ENCODE measurements at regions not wholly inside any gene's neighbourhood (a gene's known extent, or its start where the extent isn't known, plus 50 kb on each side); places are given as distances from the start of the nearest gene placed in this dataset.

GRCh38 chr18:72436401-72436800 is 107.7 kb downstream of the CBLN2 start:
- H4K8ac ChIP-seq (ENCODE audit: low read length) = no peak overlapping the region

GRCh38 chr18:72433756-72434155 is 110.4 kb downstream of the CBLN2 start:
- Histone ChIP-seq H3K27ac (ENCODE audit: low read length, poor library complexity, severe bottlenecking) (no peak overlapping the region), H3K36me3 (ENCODE audit: control insufficient read depth in 1 of 2, insufficient read depth in 2 of 2, low read depth in 1 of 2, low read length in 2 of 2) (no peaks in the 10 kb centered on the region), H4K8ac (ENCODE audit: low read length) (no peak overlapping the region), H3K23ac (ENCODE audit: low read length in 2 of 2) (no peak overlapping the region), H3K9me3 (ENCODE audit: control insufficient read depth, low read length) (no peaks in the 10 kb centered on the region), H2AFZ (ENCODE audit: low read depth, low read length) (no peak overlapping the region), H3K4me3 (ENCODE audit: insufficient read depth in 1 of 2, low read depth in 1 of 2, low read length in 2 of 2) (no peak overlapping the region), H2BK15ac (ENCODE audit: low read depth, poor library complexity, severe bottlenecking) (no peak overlapping the region), H2BK5ac (ENCODE audit: low read depth, low read length, poor library complexity, severe bottlenecking) (no peak overlapping the region), H3K4ac (ENCODE audit: low read depth in 1 of 2, low read length in 2 of 2) (no peak overlapping the region), H3K14ac (ENCODE audit: low read length in 2 of 2) (no peak overlapping the region), H3K79me1 (replicated peaks; ENCODE audit: low read length, poor library complexity, severe bottlenecking) (no peaks in the 10 kb centered on the region), H3K18ac (ENCODE audit: low read depth in 1 of 2, low read length in 2 of 2) (no peak overlapping the region), H3K9ac (ENCODE audit: low read length) (no peak overlapping the region), H4K91ac (ENCODE audit: low read length) (no peak overlapping the region), H2AK5ac (ENCODE audit: low read length, severe bottlenecking) (no peak overlapping the region), H3K27me3 (ENCODE audit: control insufficient read depth in 1 of 2, insufficient read depth in 1 of 2, low read length in 2 of 2) (no peaks in the 10 kb centered on the region), H2BK120ac (ENCODE audit: low read depth, low read length) (no peak overlapping the region), H3K4me1 (ENCODE audit: control insufficient read depth, insufficient read depth, low read depth, low read length) (no peaks in the 10 kb centered on the region), H2BK12ac (ENCODE audit: low read length in 2 of 2) (no peak overlapping the region), H3K4me2 (ENCODE audit: low read length, poor library complexity, severe bottlenecking) (no peak overlapping the region)
- WGBS = 84% methylated on average over 5 of the region's 5 CpGs
- DNase-seq = no peak

More at GRCh38 chr18:72436401-72436800, 107.7 kb downstream of the CBLN2 start:
- Histone ChIP-seq H4K91ac (ENCODE audit: low read length) (no peak overlapping the region), H3K79me1 (replicated peaks; ENCODE audit: low read length, poor library complexity, severe bottlenecking) (no peaks in the 10 kb centered on the region), H2AK5ac (ENCODE audit: low read length, severe bottlenecking) (no peak overlapping the region), H3K14ac (ENCODE audit: low read length in 2 of 2) (no peak overlapping the region), H3K4me3 (ENCODE audit: insufficient read depth in 1 of 2, low read depth in 1 of 2, low read length in 2 of 2) (no peak overlapping the region), H3K4me1 (ENCODE audit: control insufficient read depth, insufficient read depth, low read depth, low read length) (no peaks in the 10 kb centered on the region), H3K18ac (ENCODE audit: low read depth in 1 of 2, low read length in 2 of 2) (no peak overlapping the region), H3K4ac (ENCODE audit: low read depth in 1 of 2, low read length in 2 of 2) (no peak overlapping the region), H2AFZ (ENCODE audit: low read depth, low read length) (no peak overlapping the region), H3K23ac (ENCODE audit: low read length in 2 of 2) (no peak overlapping the region), H3K27ac (ENCODE audit: low read length, poor library complexity, severe bottlenecking) (no peak overlapping the region), H3K36me3 (ENCODE audit: control insufficient read depth in 1 of 2, insufficient read depth in 2 of 2, low read depth in 1 of 2, low read length in 2 of 2) (no peaks in the 10 kb centered on the region), H3K9me3 (ENCODE audit: control insufficient read depth, low read length) (no peaks in the 10 kb centered on the region), H3K9ac (ENCODE audit: low read length) (no peak overlapping the region), H2BK5ac (ENCODE audit: low read depth, low read length, poor library complexity, severe bottlenecking) (no peak overlapping the region), H3K4me2 (ENCODE audit: low read length, poor library complexity, severe bottlenecking) (no peak overlapping the region), H2BK120ac (ENCODE audit: low read depth, low read length) (no peak overlapping the region), H2BK15ac (ENCODE audit: low read depth, poor library complexity, severe bottlenecking) (no peak overlapping the region), H2BK12ac (ENCODE audit: low read length in 2 of 2) (no peak overlapping the region), H3K27me3 (ENCODE audit: control insufficient read depth in 1 of 2, insufficient read depth in 1 of 2, low read length in 2 of 2) (no peaks in the 10 kb centered on the region)
- 60% methylated on average over 2 of the region's 3 CpGs for WGBS
- no peak for DNase-seq

- no peaks in the 10 kb centered on the region for H3K9me3 ChIP-seq (ENCODE audit: control insufficient read depth, low read length)
- H3K18ac ChIP-seq (ENCODE audit: low read depth in 1 of 2, low read length in 2 of 2) = no peak overlapping the region
- no peak overlapping the region for H2AFZ ChIP-seq (ENCODE audit: low read depth, low read length)
- H3K4ac ChIP-seq (ENCODE audit: low read depth in 1 of 2, low read length in 2 of 2) = no peak overlapping the region
- H3K14ac ChIP-seq (ENCODE audit: low read length in 2 of 2) = no peak overlapping the region
- H4K8ac ChIP-seq (ENCODE audit: low read length) = no peak overlapping the region
- H3K27ac ChIP-seq (ENCODE audit: low read length, poor library complexity, severe bottlenecking) = no peak overlapping the region
- H2BK15ac ChIP-seq (ENCODE audit: low read depth, poor library complexity, severe bottlenecking) = no peak overlapping the region
- no peak overlapping the region for H4K91ac ChIP-seq (ENCODE audit: low read length)
- no peak for DNase-seq
- H2AK5ac ChIP-seq (ENCODE audit: low read length, severe bottlenecking) = no peak overlapping the region
- H3K9ac ChIP-seq (ENCODE audit: low read length) = no peak overlapping the region
- no peaks in the 10 kb centered on the region for H3K79me1 ChIP-seq (replicated peaks; ENCODE audit: low read length, poor library complexity, severe bottlenecking)
- no peak overlapping the region for H2BK5ac ChIP-seq (ENCODE audit: low read depth, low read length, poor library complexity, severe bottlenecking)
- H3K27me3 ChIP-seq (ENCODE audit: control insufficient read depth in 1 of 2, insufficient read depth in 1 of 2, low read length in 2 of 2) = no peaks in the 10 kb centered on the region
- WGBS = 63% methylated on average over 2 of the region's 2 CpGs
- H3K4me1 ChIP-seq (ENCODE audit: control insufficient read depth, insufficient read depth, low read depth, low read length) = no peaks in the 10 kb centered on the region
- no peak overlapping the region for H2BK120ac ChIP-seq (ENCODE audit: low read depth, low read length)
- H2BK12ac ChIP-seq (ENCODE audit: low read length in 2 of 2) = no peak overlapping the region
- H3K4me3 ChIP-seq (ENCODE audit: insufficient read depth in 1 of 2, low read depth in 1 of 2, low read length in 2 of 2) = no peak overlapping the region
- no peaks in the 10 kb centered on the region for H3K36me3 ChIP-seq (ENCODE audit: control insufficient read depth in 1 of 2, insufficient read depth in 2 of 2, low read depth in 1 of 2, low read length in 2 of 2)
- no peak overlapping the region for H3K4me2 ChIP-seq (ENCODE audit: low read length, poor library complexity, severe bottlenecking)
- H3K23ac ChIP-seq (ENCODE audit: low read length in 2 of 2) = no peak overlapping the region
Measured at GRCh38 chr18:72427721-72428120, 116.4 kb downstream of the CBLN2 start.

- Histone ChIP-seq H3K27ac (ENCODE audit: low read length, poor library complexity, severe bottlenecking) (no peak overlapping the region), H3K36me3 (ENCODE audit: control insufficient read depth in 1 of 2, insufficient read depth in 2 of 2, low read depth in 1 of 2, low read length in 2 of 2) (no peaks in the 10 kb centered on the region), H2AFZ (ENCODE audit: low read depth, low read length) (no peak overlapping the region), H3K4me2 (ENCODE audit: low read length, poor library complexity, severe bottlenecking) (no peak overlapping the region), H4K8ac (ENCODE audit: low read length) (no peak overlapping the region), H3K9me3 (ENCODE audit: control insufficient read depth, low read length) (no peaks in the 10 kb centered on the region), H3K14ac (ENCODE audit: low read length in 2 of 2) (no peak overlapping the region), H3K9ac (ENCODE audit: low read length) (no peak overlapping the region), H3K27me3 (ENCODE audit: control insufficient read depth in 1 of 2, insufficient read depth in 1 of 2, low read length in 2 of 2) (no peaks in the 10 kb centered on the region), H2BK5ac (ENCODE audit: low read depth, low read length, poor library complexity, severe bottlenecking) (no peak overlapping the region), H3K23ac (ENCODE audit: low read length in 2 of 2) (no peak overlapping the region), H3K79me1 (replicated peaks; ENCODE audit: low read length, poor library complexity, severe bottlenecking) (no peaks in the 10 kb centered on the region), H2BK120ac (ENCODE audit: low read depth, low read length) (no peak overlapping the region), H3K4ac (ENCODE audit: low read depth in 1 of 2, low read length in 2 of 2) (no peak overlapping the region), H2BK15ac (ENCODE audit: low read depth, poor library complexity, severe bottlenecking) (no peak overlapping the region), H4K91ac (ENCODE audit: low read length) (no peak overlapping the region), H3K18ac (ENCODE audit: low read depth in 1 of 2, low read length in 2 of 2) (no peak overlapping the region), H3K4me3 (ENCODE audit: insufficient read depth in 1 of 2, low read depth in 1 of 2, low read length in 2 of 2) (no peak overlapping the region), H2AK5ac (ENCODE audit: low read length, severe bottlenecking) (no peak overlapping the region), H2BK12ac (ENCODE audit: low read length in 2 of 2) (no peak overlapping the region), H3K4me1 (ENCODE audit: control insufficient read depth, insufficient read depth, low read depth, low read length) (no peaks in the 10 kb centered on the region)
- no peak for DNase-seq
- WGBS = 86% methylated on average over 3 of the region's 4 CpGs
Measured at GRCh38 chr18:72419914-72420313, 124.2 kb downstream of the CBLN2 start.

Measured in mesenchymal stem cell (in vitro differentiated cells and primary cell).